ENCODE measurements at regions not wholly inside any gene's neighbourhood (a gene's known extent, or its start where the extent isn't known, plus 50 kb on each side); places are given as distances from the start of the nearest gene placed in this dataset.

GRCh38 chr5:26812714-26813113 is 225.7 kb downstream of the CDH9 start:
- TF ChIP-seq CTBP1 (IDR thresholded peaks at IDR 0.05; ENCODE audit: borderline replicate concordance) = no peak
- no peak for TF ChIP-seq ZNF384 (IDR thresholded peaks at IDR 0.05)
- TF ChIP-seq FOXK2 (IDR thresholded peaks at IDR 0.05) = no peak
- no peak for TF ChIP-seq BHLHE40 (IDR thresholded peaks at IDR 0.05; ENCODE audit: borderline replicate concordance)
- no peak for TF ChIP-seq SP1 (IDR thresholded peaks at IDR 0.05)
- no peak for TF ChIP-seq FOXA1 (IDR thresholded peaks at IDR 0.05)
- no peak for TF ChIP-seq SUZ12 (IDR thresholded peaks at IDR 0.05)
- TF ChIP-seq TARDBP (IDR thresholded peaks at IDR 0.05) = no peak
- no peak for TF ChIP-seq ARNT (IDR thresholded peaks at IDR 0.05)
- TF ChIP-seq NFRKB (IDR thresholded peaks at IDR 0.05) = no peak
- no peak for TF ChIP-seq ELF4 (IDR thresholded peaks at IDR 0.05)
- TF ChIP-seq FOXM1 (IDR thresholded peaks at IDR 0.05; ENCODE audit: borderline replicate concordance) = no peak
- no peak for TF ChIP-seq PKNOX1 (IDR thresholded peaks at IDR 0.05)

All from HEK293T (cell line).